ENCODE measurements at regions not wholly inside any gene's neighbourhood (a gene's known extent, or its start where the extent isn't known, plus 50 kb on each side); places are given as distances from the start of the nearest gene placed in this dataset.

DNA sequence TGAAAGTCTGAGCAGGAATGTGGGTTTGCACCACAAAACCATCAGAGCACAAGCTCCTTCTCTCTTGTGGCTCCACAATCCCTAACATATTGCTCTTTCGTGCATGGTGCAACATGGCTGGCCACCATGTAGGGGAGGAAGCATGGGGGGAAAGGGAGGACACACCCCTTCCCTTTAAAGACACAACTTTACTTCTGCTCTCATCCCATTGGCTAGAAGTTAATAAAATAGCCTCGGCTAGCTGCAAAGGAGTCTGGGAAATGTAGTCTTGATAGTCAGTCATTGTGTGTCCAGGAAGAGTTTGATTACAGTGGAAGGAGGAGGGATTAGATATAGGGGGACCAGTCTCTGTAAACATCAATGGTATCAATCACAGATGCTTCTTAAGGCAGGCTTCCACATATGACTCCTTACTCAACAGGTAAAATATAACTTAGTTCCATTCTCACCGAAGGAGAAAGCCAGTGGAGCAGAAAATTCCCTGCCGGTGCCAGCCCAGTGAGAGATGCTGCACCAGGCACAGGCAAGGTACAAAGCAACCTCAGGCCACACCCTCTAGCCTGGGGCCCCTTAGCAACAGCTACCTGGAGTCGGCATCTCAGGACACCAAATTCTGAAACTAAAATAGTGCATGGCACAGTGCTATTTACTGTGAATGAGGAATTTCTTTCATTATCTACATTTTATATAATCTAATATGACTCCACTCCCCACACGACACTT, 124.7 kb upstream of the CTBP2 start:
- TF ChIP-seq, protein P1, sequence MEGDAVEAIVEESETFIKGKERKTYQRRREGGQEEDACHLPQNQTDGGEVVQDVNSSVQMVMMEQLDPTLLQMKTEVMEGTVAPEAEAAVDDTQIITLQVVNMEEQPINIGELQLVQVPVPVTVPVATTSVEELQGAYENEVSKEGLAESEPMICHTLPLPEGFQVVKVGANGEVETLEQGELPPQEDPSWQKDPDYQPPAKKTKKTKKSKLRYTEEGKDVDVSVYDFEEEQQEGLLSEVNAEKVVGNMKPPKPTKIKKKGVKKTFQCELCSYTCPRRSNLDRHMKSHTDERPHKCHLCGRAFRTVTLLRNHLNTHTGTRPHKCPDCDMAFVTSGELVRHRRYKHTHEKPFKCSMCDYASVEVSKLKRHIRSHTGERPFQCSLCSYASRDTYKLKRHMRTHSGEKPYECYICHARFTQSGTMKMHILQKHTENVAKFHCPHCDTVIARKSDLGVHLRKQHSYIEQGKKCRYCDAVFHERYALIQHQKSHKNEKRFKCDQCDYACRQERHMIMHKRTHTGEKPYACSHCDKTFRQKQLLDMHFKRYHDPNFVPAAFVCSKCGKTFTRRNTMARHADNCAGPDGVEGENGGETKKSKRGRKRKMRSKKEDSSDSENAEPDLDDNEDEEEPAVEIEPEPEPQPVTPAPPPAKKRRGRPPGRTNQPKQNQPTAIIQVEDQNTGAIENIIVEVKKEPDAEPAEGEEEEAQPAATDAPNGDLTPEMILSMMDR (IDR thresholded peaks at IDR 0.05): no peak
- no peak for TF ChIP-seq EZH2phosphoT487 (IDR thresholded peaks at IDR 0.05)

Data from neural progenitor cell (in vitro differentiated cells).